NOMO-1 (cell line): ENCODE measurements at regions not wholly inside any gene's neighbourhood (a gene's known extent, or its start where the extent isn't known, plus 50 kb on each side); places are given as distances from the start of the nearest gene placed in this dataset.

Experiments used
- DNase-seq, 2 experiments: peaks; one replicate each; lab custom pipeline; 2025; ENCODE audit not compliant: unreplicated experiment in 2 of 2; lab: John Stamatoyannopoulos, UW

DNA sequence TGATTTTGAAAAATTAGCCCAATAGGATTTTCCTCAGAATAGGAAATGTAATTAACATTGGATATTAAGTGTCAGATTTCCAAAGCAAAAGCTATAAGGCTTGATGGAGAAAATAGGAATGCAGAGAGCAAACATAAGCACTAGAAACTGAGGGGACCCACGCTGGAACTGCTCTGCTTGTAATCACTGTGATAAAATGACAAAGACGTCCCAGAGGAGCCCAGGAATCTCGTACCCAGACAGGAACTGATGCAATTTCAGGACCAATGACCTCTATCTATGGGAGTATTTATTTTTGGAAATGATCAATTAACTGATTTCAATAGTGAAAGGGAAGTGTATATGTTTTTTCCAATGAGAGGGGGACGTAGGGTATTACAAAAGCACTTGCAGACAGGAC lies 714.5 kb upstream of the WWC1 start:
- DNase-seq: no peak

DNA sequence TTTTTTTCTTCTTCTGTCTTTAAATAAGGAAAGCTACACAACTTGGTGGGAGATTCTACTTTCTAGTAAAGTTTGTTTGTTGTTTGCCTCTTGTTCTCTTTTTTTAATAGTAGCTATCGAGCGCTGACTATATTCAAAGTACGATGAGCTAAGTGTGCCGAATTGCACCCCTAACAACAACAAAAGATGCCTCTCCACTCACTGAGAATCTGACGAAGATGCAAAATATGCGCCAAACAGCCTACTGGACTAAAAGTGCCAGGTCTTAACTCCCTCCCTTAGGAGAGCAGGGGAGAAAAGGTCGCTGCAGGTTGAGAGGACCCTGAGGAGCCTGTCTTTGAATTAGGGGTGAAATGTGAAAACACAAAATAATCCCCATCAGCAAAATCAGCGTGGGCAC lies 713.8 kb upstream of the WWC1 start:
- DNase-seq: no peak

DNA sequence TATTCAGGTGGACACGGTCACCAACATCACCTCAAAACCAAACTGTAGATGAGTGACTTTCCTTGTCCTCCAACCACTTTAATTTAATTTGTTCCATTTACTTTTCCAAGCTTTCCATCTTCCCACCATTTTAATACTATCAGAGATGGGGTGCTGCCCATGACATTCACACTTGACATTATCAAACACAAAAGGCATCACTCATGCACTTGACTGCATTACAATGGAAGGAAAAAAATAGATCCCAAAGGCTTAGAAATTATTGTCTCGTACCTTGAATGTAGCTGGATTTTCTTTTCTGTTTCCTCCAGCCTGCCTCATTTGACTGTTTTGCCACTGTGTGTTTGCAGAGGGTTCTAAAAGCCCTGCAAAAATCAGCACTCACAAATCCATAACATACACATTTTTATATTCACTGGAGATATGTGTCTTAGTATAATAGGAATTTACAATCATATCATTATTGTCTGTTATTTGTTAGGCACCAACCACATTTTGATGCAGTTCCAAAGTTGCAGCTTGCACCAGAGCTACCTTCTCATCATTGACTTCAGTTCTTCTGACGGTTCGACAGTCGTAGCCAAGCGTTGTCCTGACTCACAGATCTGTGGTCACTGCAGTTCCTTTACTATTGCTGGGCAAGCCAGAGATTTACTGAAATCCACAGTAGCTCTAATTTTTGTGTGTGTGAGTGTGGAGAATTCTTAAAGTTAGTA lies 712.3 kb upstream of the WWC1 start:
- no peak for DNase-seq

DNA sequence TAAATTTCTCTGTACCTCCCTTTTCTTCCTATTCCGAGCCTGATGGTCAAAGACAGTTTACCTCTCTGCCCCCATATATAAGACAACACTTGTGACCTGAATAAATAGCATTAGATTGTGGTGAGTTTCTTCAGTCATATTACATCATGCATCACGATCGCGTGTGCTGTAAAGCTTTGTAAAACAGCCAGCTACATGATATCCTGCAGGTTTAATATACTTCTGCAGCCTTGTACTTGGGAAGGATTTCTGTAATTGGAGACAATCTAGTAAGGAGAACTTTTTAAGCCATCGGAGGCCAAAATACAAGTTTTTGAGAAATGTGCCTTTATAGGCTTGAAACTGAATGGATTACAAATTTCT lies 711.8 kb upstream of the WWC1 start:
- DNase-seq: no peak

DNA sequence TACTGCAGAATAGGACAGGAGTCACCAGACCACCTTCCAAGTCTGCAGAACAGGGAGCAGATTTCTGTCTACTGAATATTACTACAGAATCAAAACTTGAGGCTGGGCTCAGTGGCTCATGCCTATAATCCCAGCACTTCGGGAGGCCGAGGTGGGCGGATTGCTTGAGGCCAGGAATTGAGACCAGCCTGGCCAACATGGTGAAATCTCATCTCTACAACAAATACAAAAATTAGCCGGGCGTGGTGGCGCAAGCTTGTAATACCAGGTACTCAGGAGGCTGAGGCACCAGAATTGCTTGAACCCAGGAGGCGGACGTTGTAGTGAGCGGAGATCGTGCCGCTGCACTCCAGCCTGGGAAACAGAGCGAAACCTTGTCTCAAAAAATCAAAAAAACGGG lies 710.8 kb upstream of the WWC1 start:
- DNase-seq: no peak

DNA sequence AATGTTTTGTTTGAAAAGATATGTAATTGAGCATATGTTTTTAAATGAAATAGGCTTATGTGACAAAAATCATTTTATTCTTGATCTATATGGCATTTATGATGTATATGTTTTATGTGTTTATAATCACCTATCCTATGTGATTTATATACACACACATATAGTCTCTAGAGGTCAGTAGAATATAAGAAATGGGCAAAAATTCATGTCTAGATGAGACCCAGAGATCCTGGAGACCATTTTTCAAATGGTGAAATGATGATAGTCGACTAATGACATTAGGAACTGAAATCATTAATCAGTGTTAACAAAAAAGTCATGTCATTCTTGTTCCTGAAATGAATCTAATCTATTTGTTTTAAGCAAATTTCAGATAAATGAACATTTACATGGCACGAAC lies 709.2 kb upstream of the WWC1 start:
- no peak for DNase-seq

DNA sequence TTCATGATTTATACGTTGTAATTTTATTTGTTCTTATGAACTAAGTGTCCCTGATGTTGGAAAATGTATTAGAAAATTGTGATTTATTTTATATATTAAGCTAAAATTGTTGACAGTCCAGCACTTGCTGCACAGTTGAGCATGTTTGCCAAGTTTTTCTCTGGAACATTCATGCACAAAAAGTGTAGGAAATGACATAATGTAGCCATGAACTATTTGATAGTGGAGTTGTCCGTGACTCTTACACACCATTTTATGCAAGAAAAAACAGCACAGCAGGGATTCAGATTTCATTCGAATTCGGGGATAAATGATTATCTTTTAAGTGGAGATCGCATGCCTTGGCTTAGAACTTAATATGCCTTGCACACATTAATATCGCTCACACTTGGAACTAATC lies 708.6 kb upstream of the WWC1 start:
- no peak for DNase-seq

DNA sequence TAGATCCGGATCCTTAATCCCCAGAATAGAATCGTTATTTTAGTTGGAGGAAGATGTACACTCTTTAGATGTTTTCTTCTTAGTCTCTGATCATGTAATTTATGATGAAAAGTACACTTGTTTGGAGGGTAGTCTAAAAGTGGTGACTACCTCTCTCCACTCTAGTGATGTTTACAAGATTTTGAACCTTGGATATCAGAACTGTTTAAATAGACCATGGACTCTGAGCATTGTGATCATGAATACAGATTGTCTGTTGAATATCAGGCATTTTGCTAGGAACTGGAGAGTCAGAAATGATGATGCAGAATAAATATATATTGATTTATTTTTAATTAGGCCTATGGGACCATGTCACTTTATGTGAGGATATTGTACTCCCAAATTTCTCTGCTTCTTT lies 706.3 kb upstream of the WWC1 start:
- DNase-seq: no peak

DNA sequence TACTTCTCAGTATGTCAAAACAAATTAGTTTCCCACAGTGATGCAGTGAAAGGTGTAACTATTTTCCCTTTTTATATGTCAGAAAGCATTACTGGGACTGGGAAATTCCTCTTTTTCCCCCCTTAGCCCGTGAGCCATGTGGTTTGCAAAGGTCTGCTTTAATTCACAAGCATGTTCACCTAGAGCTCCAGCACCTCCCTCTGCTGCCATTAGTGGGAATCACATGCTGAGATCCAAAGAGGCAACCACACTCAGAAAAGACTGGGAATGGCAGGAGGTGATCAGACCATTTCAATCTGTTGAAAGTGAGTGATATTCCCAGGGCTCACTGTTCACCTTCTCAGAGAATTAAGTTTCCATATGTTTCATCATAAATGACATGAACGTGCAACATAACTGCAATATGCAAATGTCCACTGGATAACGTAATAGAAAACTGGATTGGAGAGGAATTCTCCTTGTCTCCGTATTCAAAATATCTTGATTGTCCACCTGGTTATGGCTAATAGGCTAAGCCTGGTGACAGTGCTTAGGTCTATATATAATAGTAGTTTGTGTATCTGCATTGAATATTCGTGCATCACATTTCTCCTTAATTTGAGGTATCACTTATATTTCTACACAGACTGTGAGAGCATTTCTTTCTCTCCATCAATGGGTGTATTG lies 703.5 kb upstream of the WWC1 start:
- no peak for DNase-seq

DNA sequence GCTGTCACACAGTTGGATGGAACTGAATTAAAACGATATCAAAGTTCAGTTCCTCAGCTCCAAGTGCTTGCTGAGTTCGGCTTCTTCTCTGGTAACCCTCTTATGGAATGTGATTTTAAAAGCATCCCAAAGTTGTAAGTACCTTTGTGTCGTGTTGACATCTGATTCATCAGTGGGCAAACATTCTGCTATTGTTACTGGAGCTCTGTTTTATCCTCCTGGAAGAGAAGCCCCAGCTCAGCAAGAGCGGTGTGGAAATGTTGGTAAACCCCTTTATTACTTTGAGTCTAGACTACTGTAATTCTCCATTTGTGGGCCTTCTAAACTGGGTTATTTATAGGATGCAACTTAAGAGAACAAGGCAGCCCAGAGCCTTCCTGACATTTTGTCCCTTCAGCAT lies 699.3 kb upstream of the WWC1 start:
- DNase-seq: no peak

DNA sequence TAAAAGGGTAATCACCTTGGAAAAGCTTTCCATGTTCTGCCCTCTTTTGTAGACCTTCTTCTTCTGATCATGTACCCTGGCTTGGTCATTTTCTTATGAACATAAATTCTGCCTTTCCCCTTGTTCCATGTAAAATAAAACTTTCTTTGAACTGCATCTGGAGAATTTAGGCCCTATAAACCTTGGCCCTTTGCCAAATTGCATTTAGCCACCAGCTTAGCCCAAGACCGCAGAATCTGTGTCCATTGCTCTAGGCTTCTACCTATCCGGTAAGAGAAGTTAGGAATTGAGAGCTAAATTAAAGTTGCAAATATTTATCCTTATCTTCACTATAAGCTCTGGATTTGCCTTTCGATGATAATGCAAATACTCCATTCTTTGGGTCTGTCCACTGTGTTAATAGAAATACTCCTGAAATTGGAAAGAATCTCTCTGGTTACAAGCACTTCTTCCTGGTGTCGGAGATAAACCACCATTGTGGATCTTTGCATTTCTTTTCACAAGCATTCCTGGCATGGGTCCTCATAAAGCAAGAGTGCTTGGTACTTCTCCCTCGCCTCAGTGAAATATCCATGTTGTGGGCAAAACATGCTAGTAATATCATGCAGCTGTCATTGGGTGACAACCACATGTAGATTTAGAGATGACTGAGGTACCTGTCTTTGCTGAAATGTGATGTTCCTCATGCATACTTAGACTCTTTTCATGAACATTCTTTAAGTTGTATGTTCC lies 698.0 kb upstream of the WWC1 start:
- DNase-seq: no peak

DNA sequence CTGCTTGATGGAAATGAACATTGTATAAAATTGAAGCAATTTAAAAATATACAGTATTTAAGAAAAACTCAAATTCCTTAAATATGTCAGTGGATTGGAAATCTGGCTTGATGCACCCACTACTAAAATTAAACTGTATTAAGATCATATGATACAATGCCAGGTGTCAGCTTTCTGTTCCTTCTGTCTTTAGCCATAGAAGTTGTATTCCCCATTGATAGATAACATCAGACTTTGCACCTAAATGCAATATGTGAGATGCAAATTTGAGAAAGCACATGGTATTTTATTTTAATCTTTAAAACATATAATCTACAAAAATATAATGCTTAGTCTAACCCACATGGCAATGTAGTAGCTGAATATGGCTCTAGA lies 697.4 kb upstream of the WWC1 start:
- DNase-seq: no peak

DNA sequence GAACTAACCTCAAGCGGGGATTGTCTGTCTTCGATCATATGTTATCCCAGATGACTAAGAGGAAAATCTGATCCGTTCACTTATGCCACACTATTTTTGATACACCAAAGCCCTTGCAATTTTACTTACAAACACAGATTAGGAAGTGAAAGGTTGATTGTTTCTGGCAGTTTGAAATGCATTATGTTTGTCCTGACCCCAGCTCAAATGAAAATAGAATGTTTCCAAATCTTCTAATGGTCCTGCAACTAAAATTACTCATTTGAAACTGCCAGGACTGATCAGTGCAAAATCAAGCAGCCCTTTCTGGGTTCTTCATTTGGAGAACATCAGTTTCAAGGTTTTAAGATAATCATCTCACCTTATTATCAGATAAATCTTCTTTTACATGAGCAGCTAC lies 696.7 kb upstream of the WWC1 start:
- no peak for DNase-seq

DNA sequence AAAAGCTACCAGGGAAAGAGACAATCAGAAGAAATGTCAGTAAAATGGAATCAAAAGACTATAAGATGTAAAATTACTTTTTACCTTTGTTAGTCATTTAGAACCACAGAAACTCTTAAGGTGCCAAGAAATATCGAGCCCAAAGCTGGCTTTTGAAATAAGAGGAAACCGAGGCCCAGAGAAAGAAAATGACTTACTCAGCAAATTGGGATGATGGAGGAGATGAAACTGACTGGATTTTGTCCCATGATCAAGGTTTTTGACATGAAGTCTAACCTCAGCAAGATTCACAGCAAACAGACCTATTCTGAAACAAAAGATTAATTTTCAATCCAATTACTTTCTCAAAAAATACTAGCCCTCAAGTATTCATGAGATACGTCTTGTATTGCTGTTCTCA lies 696.2 kb upstream of the WWC1 start:
- DNase-seq: no peak

DNA sequence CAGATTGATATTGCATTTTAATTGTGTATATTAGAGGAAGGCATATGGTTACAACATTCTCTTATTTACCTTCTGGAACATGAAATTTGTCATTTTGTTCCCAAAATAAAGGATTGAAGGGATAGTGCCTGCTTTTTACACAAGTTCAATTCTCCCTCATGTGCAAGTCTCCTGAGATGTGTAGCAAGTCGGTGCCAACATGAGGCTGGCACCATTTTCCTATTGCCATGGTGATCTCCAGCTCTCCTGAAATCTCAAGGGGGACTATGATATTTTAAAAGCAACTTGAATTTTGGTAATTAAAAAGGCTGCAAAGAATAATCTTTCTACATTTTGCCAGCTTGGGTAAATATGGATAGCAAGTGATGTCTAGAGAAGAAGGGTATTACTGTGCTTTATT lies 693.3 kb upstream of the WWC1 start:
- DNase-seq: no peak

DNA sequence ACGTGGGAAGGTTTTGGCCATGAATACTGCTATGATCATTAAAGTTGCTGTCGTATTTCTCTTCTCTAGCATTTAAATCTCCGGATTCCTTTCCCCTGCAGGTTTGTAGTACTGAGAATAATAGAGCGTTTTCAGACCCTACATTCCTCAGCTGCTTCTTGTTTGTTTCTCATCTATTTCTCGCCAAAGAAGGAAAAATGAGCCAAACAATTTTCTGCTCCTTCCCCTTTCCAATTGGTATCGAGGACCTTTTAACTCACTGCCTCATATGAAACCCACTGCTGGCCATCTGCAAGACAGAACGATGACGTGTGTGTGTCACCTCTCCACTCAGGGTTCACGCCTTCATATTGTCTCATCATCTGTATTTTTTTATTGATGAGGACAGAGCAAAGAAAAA lies 689.4 kb upstream of the WWC1 start:
- DNase-seq: no peak

DNA sequence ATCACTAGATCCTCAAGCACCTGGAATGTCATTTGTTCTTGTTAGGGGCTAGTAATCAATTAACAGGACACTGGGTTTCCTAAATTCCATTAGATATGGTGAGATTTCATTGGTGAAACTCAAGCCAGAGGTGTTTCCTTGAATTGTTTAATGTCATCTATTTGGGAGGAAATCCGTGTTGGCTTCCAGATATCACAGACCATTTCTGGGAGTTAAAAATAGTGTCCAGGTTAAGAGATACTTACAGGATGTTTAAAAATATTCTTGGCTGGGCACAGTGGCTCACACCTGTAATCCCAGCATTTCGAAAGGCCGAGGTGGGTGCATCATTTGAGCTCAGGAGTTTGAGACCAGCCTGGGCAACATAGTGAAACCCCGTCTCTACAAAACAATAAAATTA lies 688.3 kb upstream of the WWC1 start:
- DNase-seq: no peak

DNA sequence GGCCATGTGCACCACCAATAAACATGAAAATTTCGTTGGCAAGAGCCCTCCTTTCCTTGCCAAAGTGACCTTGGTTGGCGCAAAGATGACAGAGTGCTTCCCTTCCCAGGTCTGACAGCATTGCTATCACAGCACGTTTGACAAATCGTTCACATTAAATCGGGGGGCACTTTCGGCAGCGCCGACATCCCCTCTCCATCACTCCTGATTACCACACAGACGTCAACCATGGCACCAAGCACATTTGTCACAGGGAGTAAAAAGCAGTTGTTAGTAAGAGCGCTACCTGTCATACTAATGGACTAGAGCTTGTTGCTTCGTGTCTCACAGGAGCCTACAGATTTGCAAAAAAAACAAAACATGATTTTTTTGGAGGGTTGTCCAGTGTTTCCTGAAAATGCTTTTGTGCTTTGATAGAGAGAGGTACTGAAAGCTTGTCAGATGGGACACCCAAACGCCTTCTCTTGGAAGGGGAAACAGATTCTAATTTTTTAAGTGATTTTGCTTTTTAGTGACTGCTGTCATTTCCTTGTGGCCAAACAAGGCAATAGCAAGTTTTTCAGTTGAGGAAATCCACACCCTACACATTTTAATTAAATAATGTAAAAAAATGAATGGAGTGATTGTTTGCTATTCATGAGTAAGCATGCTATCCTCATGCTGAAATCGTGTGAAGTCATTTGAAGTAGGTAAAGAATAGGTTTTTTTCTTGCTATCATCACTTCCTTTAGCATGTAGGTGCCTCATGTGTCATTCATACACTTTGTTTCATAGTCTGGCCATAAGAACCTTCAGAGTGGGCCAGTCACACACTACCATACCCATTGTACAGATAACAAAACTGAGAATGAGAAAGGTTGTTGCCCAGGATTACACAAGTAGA lies 682.8 kb upstream of the WWC1 start:
- DNase-seq: no peak

DNA sequence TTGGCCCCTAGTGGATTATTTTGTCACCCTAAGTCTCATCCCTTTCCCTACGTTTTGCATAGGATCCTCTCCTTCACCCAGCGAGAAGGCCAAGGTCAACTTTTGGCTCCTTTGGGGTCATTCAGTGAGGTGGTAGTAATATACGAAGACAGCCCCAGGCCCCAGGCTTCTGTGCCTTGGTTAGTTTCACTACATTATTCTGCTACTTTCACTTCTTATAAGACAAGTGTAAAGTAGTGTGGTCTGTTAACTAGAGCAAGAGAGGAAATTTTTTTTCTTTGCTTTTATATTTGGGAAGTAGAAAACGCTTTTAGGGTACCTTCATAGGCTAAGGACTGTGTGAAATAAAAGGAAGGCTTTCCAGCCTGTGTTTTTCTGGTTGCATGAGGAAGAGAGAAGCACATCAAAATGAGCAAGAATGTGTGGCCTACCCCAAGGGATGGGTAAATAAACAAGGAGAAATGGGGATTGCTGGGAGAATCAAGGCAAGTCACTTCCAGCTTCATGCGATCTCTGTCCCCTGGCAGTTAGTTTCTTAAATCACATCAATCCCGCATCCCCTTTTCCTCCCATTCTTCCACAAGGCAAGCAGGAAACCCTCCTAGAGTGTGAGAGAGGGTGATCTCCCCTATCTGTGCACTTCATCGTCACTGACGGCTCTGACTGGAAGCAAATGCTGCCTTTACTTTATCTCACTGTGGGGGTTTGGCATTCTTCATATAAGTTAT lies 677.0 kb upstream of the WWC1 start:
- DNase-seq: no peak

DNA sequence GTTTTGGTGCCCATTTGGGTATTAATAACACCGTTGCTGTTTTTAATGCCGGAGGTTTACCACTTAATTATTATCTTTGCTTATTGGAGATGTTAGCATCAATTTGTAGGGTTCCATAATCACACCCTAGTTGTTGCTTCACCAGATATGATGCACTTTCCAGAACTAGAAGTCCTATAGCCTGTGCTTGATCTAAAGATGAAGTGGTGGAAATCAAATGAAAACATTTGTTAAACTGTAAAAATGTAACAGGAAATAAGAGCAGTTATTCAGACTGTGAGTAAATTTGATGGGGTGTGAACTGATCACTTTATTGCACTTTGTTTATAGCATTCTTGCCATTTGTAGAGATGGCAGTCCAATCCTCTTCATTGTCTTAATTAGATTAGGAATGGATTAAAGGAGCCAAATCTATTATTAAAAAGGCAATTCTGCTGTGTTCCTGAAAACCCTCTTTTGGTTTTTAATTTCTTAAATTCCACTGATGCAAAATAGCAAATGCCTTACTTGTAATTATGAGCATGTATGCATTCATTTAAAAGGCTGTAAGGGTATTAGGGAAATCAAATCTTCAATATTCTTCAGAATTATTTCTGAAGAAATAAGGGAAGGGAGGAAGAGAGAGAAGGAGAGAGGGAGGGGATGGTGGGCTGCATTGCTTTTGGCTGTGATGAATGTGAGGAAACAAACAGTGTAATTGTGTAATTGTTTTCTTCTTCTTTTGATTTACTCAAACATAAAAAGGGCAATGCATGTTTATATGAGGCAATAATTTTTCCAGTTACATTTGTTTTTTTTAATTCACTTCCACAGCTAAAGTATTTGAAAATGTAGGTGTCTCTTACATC lies 675.2 kb upstream of the WWC1 start:
- DNase-seq: no peak
